Upper lobe of right lung (tissue), 1 donor: ENCODE measurements at regions not wholly inside any gene's neighbourhood (a gene's known extent, or its start where the extent isn't known, plus 50 kb on each side); places are given as distances from the start of the nearest gene placed in this dataset.

ENCODE experiments used
- ATAC-seq: fragments of 200-7000 bp; cut with Tn5 transposase; one replicate; pipeline ENCODE4 v1.9.1; 2020; ENCODE audit warnings: mild to moderate bottlenecking, moderate library complexity
- DNase-seq: peaks from one replicate; pipeline ENCODE4 v3.0.0-alpha.2; 2020
- H3K27ac ChIP-seq: fragments of 200-600 bp; one replicate; pipeline ENCODE4 v1.8.0; 2022
- H3K27me3 ChIP-seq: fragments of 200-600 bp; one replicate; pipeline ENCODE4 v1.8.0; 2022; ENCODE audit warnings: mild to moderate bottlenecking
- H3K36me3 ChIP-seq: fragments of 200-600 bp; one replicate; pipeline ENCODE4 v1.8.0; 2022
- H3K4me1 ChIP-seq: fragments of 200-600 bp; one replicate; pipeline ENCODE4 v1.8.0; 2022
- H3K4me3 ChIP-seq: fragments of 200-600 bp; one replicate; pipeline ENCODE4 v1.8.0; 2022; ENCODE audit warnings: mild to moderate bottlenecking
- H3K9me3 ChIP-seq: fragments of 200-600 bp; one replicate; pipeline ENCODE4 v1.8.0; 2022
- CTCF ChIP-seq: fragments of 200-600 bp; IDR thresholded peaks from one replicate; pipeline ENCODE4 v1.8.0; 2022; ENCODE audit warnings: antibody characterized with exemption
- intact Hi-C: fragments of 100-400 bp; cut with DNase I; formaldehyde crosslinking; loops from one replicate; pipeline ENCODE4 v1.11.0; 2022
- donor health status: DM: no; HTN: yes; CAD: no; lungs with severe emphysema.

- no peak for ATAC-seq
- Histone ChIP-seq H3K36me3 (no peaks in the 10 kb centered on the region), H3K27me3 (peaks cover 11% of the 10 kb centered on the region), H3K4me3 (no peak overlapping the region), H3K4me1 (no peaks in the 10 kb centered on the region), H3K9me3 (no peaks in the 10 kb centered on the region), H3K27ac (no peak overlapping the region)
- intact Hi-C loops: no loop called here
- no peak for DNase-seq
- TF ChIP-seq CTCF: no peak
Observed at GRCh38 chr1:29586991-29587745, 350.8 kb downstream of the PTPRU start.

- peaks cover 11% of the 10 kb centered on the region for H3K27me3 ChIP-seq
- ATAC-seq (no peak), DNase-seq (no peak)
- no peaks in the 10 kb centered on the region for H3K36me3 ChIP-seq
- intact Hi-C loops: no loop called here
- TF ChIP-seq CTCF: no peak
- H3K4me3 ChIP-seq: no peak overlapping the region
- no peak overlapping the region for H3K27ac ChIP-seq
- H3K4me1 ChIP-seq: no peaks in the 10 kb centered on the region
- H3K9me3 ChIP-seq: no peaks in the 10 kb centered on the region
Observed at GRCh38 chr1:29586215-29586614, 349.9 kb downstream of the PTPRU start.

GRCh38 chr1:29585656-29586055 lies 349.3 kb downstream of the PTPRU start:
- H3K4me1 ChIP-seq: no peaks in the 10 kb centered on the region
- no peak overlapping the region for H3K4me3 ChIP-seq
- TF ChIP-seq CTCF: no peak
- H3K27ac ChIP-seq: no peak overlapping the region
- H3K9me3 ChIP-seq: no peaks in the 10 kb centered on the region
- intact Hi-C loops: no loop called here
- no peak for ATAC-seq
- DNase-seq: no peak
- no peaks in the 10 kb centered on the region for H3K36me3 ChIP-seq
- peaks cover 11% of the 10 kb centered on the region for H3K27me3 ChIP-seq

- DNase-seq (no peak), ATAC-seq (no peak)
- Histone ChIP-seq H3K27ac (no peak overlapping the region), H3K4me1 (no peaks in the 10 kb centered on the region), H3K4me3 (no peak overlapping the region), H3K9me3 (no peaks in the 10 kb centered on the region), H3K36me3 (no peaks in the 10 kb centered on the region), H3K27me3 (peaks cover 7% of the 10 kb centered on the region)
- TF ChIP-seq CTCF: no peak
- intact Hi-C loops: no loop called here
Observed at GRCh38 chr1:29585201-29585600, 348.9 kb downstream of the PTPRU start.

GRCh38 chr1:29584776-29585175 lies 348.5 kb downstream of the PTPRU start:
- intact Hi-C loops: no loop called here
- no peak overlapping the region for H3K27ac ChIP-seq
- H3K9me3 ChIP-seq: no peaks in the 10 kb centered on the region
- no peaks in the 10 kb centered on the region for H3K4me1 ChIP-seq
- peaks cover 6% of the 10 kb centered on the region for H3K27me3 ChIP-seq
- no peak overlapping the region for H3K4me3 ChIP-seq
- no peak for ATAC-seq
- no peak for TF ChIP-seq CTCF
- H3K36me3 ChIP-seq: no peaks in the 10 kb centered on the region
- no peak for DNase-seq

GRCh38 chr1:29584362-29584761 lies 348.0 kb downstream of the PTPRU start:
- no peaks in the 10 kb centered on the region for H3K4me1 ChIP-seq
- intact Hi-C loops: no loop called here
- no peak for TF ChIP-seq CTCF
- H3K36me3 ChIP-seq: no peaks in the 10 kb centered on the region
- H3K27me3 ChIP-seq: peaks cover 6% of the 10 kb centered on the region
- no peaks in the 10 kb centered on the region for H3K9me3 ChIP-seq
- no peak overlapping the region for H3K27ac ChIP-seq
- ATAC-seq (no peak), DNase-seq (no peak)
- H3K4me3 ChIP-seq: no peak overlapping the region
